NCI-H2196 treated with DMSO at 0.1 percent for 48 hours (cell line): ENCODE measurements at regions not wholly inside any gene's neighbourhood (a gene's known extent, or its start where the extent isn't known, plus 50 kb on each side); places are given as distances from the start of the nearest gene placed in this dataset.
"Not testable (repeated sequence)": the region's sequence is repeated elsewhere in the genome, so short reads cannot be mapped to it uniquely, and the experiment has no call there.

Experiments used
- DNase-seq: peaks from one replicate; lab custom pipeline; 2025; ENCODE audit not compliant: unreplicated experiment; lab: John Stamatoyannopoulos, UW

- DNase-seq: no peak
Observed at GRCh38 chr2:185633621-185634020, 105.0 kb upstream of the FSIP2 start.

- no peak for DNase-seq
Observed at GRCh38 chr2:185638771-185639170, 99.8 kb upstream of the FSIP2 start.

GRCh38 chr2:185640588-185640987 is 98.0 kb upstream of the FSIP2 start:
- DNase-seq: no peak

GRCh38 chr2:185643434-185643833 is 95.2 kb upstream of the FSIP2 start:
- peak; percentile 2 for DNase-seq

- DNase-seq: no peak
Observed at GRCh38 chr2:185644828-185645227, 93.8 kb upstream of the FSIP2 start.

- DNase-seq: no peak
Observed at GRCh38 chr2:185645529-185645928, 93.1 kb upstream of the FSIP2 start.

- no peak for DNase-seq
Observed at GRCh38 chr2:185658750-185659149, 79.9 kb upstream of the FSIP2 start.

- no peak for DNase-seq
Observed at GRCh38 chr2:185663811-185664210, 74.8 kb upstream of the FSIP2 start.

- DNase-seq: no peak
Observed at GRCh38 chr2:185664384-185664783, 74.2 kb upstream of the FSIP2 start.

- DNase-seq: no peak
Observed at GRCh38 chr2:185665251-185665814, 73.3 kb upstream of the FSIP2 start.

- no peak for DNase-seq
Observed at GRCh38 chr2:185667452-185667851, 71.2 kb upstream of the FSIP2 start.

- DNase-seq: no peak
Observed at GRCh38 chr2:185668710-185669109, 69.9 kb upstream of the FSIP2 start.

- no peak for DNase-seq
Observed at GRCh38 chr2:185674232-185674631, 64.4 kb upstream of the FSIP2 start.

- no peak for DNase-seq
Observed at GRCh38 chr2:185676316-185676715, 62.3 kb upstream of the FSIP2 start.

- DNase-seq: not testable (repeated sequence)
Observed at GRCh38 chr2:185687001-185687400, 51.6 kb upstream of the FSIP2 start.

- no peak for DNase-seq
Observed at GRCh38 chr2:185687967-185688366, 50.6 kb upstream of the FSIP2 start.
